GM12872 (cell line): ENCODE measurements at regions not wholly inside any gene's neighbourhood (a gene's known extent, or its start where the extent isn't known, plus 50 kb on each side); places are given as distances from the start of the nearest gene placed in this dataset.

ENCODE experiments used
- TF ChIP-seq, protein P1 (sequence below): IDR thresholded peaks from 3 replicates; pipeline ENCODE4 v1.5.1; 2011; ENCODE audit warnings: low read depth, mild to moderate bottlenecking, low read length, moderate library complexity; ENCODE audit not compliant: insufficient read depth

DNA sequence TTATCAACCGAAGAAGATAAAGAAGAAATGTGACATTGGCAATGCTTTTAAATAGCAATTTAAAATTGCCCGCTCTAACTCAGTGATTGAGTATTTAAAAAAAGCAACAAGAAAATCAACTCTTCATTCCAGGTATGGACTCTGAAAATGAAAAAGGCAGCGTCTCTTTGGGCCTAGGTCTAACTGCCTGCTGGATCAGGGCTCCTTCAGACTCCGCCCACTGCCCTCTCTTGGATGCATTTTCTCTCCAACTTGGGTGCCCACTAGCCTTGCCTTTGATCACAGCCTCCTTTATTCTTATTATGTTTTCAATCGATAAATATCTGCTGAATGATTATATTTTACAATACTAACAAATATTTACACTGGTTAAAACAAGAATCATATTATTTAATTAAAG, 268.9 kb downstream of the MRPL39 start:
- TF ChIP-seq, protein P1, sequence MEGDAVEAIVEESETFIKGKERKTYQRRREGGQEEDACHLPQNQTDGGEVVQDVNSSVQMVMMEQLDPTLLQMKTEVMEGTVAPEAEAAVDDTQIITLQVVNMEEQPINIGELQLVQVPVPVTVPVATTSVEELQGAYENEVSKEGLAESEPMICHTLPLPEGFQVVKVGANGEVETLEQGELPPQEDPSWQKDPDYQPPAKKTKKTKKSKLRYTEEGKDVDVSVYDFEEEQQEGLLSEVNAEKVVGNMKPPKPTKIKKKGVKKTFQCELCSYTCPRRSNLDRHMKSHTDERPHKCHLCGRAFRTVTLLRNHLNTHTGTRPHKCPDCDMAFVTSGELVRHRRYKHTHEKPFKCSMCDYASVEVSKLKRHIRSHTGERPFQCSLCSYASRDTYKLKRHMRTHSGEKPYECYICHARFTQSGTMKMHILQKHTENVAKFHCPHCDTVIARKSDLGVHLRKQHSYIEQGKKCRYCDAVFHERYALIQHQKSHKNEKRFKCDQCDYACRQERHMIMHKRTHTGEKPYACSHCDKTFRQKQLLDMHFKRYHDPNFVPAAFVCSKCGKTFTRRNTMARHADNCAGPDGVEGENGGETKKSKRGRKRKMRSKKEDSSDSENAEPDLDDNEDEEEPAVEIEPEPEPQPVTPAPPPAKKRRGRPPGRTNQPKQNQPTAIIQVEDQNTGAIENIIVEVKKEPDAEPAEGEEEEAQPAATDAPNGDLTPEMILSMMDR: no peak

- TF ChIP-seq, protein P1: no peak
Measured at GRCh38 chr21:25334046-25334730, 273.1 kb downstream of the MRPL39 start.

GRCh38 chr21:25331286-25331685, 276.0 kb downstream of the MRPL39 start:
- TF ChIP-seq, protein P1: no peak

DNA sequence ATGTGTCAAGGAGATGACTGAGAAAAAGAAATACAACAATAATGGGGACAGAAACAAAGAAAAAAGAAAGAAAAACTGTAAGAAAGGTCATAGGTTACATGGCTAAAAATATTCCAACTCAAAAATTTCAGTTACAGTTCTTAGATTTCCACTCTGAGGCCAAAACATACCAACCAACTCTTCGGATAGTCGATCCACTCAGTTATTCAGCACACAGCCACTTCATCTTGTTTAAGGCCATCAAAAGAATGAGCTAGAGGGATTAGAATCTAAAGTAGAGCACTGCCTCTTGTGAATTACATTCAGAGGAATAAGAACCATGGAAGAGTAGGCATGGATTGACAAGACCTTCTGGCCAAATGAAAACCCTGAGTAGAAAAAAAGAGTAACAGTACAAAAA, 277.0 kb downstream of the MRPL39 start:
- TF ChIP-seq, protein P1: no peak

DNA sequence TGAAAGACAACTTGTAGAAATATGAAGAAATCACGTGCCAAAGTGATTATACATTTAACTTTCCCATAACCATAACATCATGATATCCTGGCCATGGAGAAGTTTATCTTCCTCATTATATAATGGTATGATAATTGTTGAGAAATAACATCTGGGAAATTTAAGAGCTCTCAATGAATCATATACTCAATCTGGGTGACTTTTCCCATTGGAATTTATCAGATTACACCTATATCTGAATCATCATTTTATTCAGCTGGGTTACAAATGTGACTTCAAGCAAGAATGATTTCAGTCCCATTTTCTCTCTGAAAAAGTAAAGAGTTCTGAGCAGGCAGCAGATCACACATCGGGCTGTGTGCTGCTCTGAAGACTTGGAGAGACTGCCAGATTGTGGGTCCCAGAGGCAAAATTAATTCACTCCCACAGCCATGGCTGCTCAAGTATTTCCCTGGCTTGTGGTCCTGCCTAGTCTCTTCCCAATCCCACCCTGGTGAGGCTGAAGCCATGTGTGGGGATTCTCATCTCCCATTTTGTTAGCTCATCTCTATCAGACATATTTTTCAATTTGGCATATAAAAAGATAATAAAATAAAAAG, 278.0 kb downstream of the MRPL39 start:
- TF ChIP-seq, protein P1: no peak

DNA sequence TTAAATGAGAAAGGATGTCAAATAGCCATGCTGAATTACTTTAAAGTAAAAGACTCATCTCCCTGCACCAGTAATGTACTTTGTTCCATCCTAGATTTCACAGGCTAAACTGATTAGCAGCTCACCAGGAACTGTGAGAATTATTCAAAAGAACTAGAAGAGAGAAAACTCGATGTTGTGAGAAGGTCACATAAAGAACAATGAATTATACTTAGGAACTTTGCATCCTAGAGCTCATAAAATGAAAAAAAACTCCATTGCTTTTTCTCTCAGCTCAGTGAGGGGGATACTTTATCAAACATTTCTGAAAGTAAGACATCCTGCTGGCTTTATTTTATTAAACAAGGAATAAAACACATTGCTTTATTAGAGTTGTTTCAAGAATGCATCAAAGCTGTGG, 278.5 kb downstream of the MRPL39 start:
- TF ChIP-seq, protein P1: no peak

DNA sequence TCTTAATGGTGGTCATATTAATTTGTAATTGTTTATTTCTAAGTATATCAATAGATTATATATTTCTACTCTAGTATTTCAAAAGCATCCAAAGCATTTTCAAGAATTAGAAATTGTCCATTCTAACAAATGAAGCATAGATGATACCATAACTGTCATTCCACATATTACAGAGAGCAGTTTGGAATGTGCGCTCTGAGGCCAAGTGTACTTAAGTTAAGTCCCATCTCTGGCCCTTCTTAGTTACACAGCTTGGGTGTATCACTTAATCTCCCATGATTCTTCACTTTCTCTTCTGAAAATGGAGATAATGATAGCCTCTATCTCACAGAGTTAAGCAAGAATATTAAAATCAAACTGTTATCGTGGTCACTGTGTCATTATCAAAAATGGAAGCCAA, 281.1 kb downstream of the MRPL39 start:
- TF ChIP-seq, protein P1: no peak
